ENCODE measurements at regions not wholly inside any gene's neighbourhood (a gene's known extent, or its start where the extent isn't known, plus 50 kb on each side); places are given as distances from the start of the nearest gene placed in this dataset.

- H3K36me3 Mint-ChIP-seq: no peaks in the 10 kb centered on the region
- no peaks in the 10 kb centered on the region for H3K27me3 Mint-ChIP-seq
- no peak for DNase-seq (ENCODE audit: low spot score)
- no peak overlapping the region for H3K27ac Mint-ChIP-seq
- ATAC-seq: no peak
- no peak overlapping the region for H3K4me3 Mint-ChIP-seq
- no peaks in the 10 kb centered on the region for H3K4me1 Mint-ChIP-seq (ENCODE audit: low read depth in 2 of 2)
- H3K9me3 Mint-ChIP-seq: peaks cover 9% of the 10 kb centered on the region
Observed at GRCh38 chr13:84466461-84466860, 584.2 kb upstream of the SLITRK1 start.

- Mint-ChIP-seq H3K9me3 (peaks cover 17% of the 10 kb centered on the region), H3K4me1 (ENCODE audit: low read depth in 2 of 2) (no peaks in the 10 kb centered on the region), H3K36me3 (no peaks in the 10 kb centered on the region), H3K4me3 (no peak overlapping the region), H3K27me3 (no peaks in the 10 kb centered on the region), H3K27ac (no peak overlapping the region)
- DNase-seq (ENCODE audit: low spot score) (no peak), ATAC-seq (no peak)
Observed at GRCh38 chr13:84460989-84461388, 578.7 kb upstream of the SLITRK1 start.

GRCh38 chr13:84455143-84455905 lies 573.0 kb upstream of the SLITRK1 start:
- H3K9me3 Mint-ChIP-seq: peaks cover 16% of the 10 kb centered on the region
- DNase-seq (ENCODE audit: low spot score): no peak
- no peak for ATAC-seq
- no peaks in the 10 kb centered on the region for H3K27me3 Mint-ChIP-seq
- H3K4me1 Mint-ChIP-seq (ENCODE audit: low read depth in 2 of 2): no peaks in the 10 kb centered on the region
- H3K4me3 Mint-ChIP-seq: no peak overlapping the region
- H3K27ac Mint-ChIP-seq: no peak overlapping the region
- H3K36me3 Mint-ChIP-seq: peaks cover 6% of the 10 kb centered on the region

- H3K27me3 Mint-ChIP-seq: no peaks in the 10 kb centered on the region
- ATAC-seq (peak in 1 of 2 donors; percentile 24), DNase-seq (ENCODE audit: low spot score) (no peak)
- H3K36me3 Mint-ChIP-seq: peaks cover 2% of the 10 kb centered on the region
- H3K4me3 Mint-ChIP-seq: no peak overlapping the region
- no peak overlapping the region for H3K27ac Mint-ChIP-seq
- no peaks in the 10 kb centered on the region for H3K4me1 Mint-ChIP-seq (ENCODE audit: low read depth in 2 of 2)
- peaks cover 14% of the 10 kb centered on the region for H3K9me3 Mint-ChIP-seq
Observed at GRCh38 chr13:84447640-84447978, 565.3 kb upstream of the SLITRK1 start.

- Mint-ChIP-seq H3K27me3 (no peaks in the 10 kb centered on the region), H3K27ac (no peak overlapping the region), H3K9me3 (peaks cover 12% of the 10 kb centered on the region), H3K4me3 (no peak overlapping the region), H3K4me1 (ENCODE audit: low read depth in 2 of 2) (no peaks in the 10 kb centered on the region), H3K36me3 (no peaks in the 10 kb centered on the region)
- ATAC-seq (no peak), DNase-seq (ENCODE audit: low spot score) (no peak)
Observed at GRCh38 chr13:84446972-84447639, 564.8 kb upstream of the SLITRK1 start.

- Mint-ChIP-seq H3K36me3 (no peaks in the 10 kb centered on the region), H3K27me3 (no peaks in the 10 kb centered on the region), H3K4me3 (no peak overlapping the region), H3K9me3 (peaks cover 10% of the 10 kb centered on the region), H3K4me1 (ENCODE audit: low read depth in 2 of 2) (no peaks in the 10 kb centered on the region), H3K27ac (no peak overlapping the region)
- ATAC-seq (no peak), DNase-seq (ENCODE audit: low spot score) (no peak)
Observed at GRCh38 chr13:84445776-84446175, 563.5 kb upstream of the SLITRK1 start.

GRCh38 chr13:84443463-84443862 lies 561.2 kb upstream of the SLITRK1 start:
- no peak overlapping the region for H3K4me3 Mint-ChIP-seq
- DNase-seq (ENCODE audit: low spot score) (no peak), ATAC-seq (no peak)
- H3K4me1 Mint-ChIP-seq (ENCODE audit: low read depth in 2 of 2): no peaks in the 10 kb centered on the region
- H3K27ac Mint-ChIP-seq: no peak overlapping the region
- H3K36me3 Mint-ChIP-seq: no peaks in the 10 kb centered on the region
- H3K27me3 Mint-ChIP-seq: no peaks in the 10 kb centered on the region
- H3K9me3 Mint-ChIP-seq: peaks cover 9% of the 10 kb centered on the region

GRCh38 chr13:84439108-84439507 lies 556.8 kb upstream of the SLITRK1 start:
- DNase-seq (ENCODE audit: low spot score) (no peak), ATAC-seq (no peak)
- Mint-ChIP-seq H3K36me3 (no peaks in the 10 kb centered on the region), H3K4me3 (no peak overlapping the region), H3K9me3 (peaks cover 5% of the 10 kb centered on the region), H3K27me3 (no peaks in the 10 kb centered on the region), H3K27ac (no peak overlapping the region), H3K4me1 (ENCODE audit: low read depth in 2 of 2) (no peaks in the 10 kb centered on the region)

GRCh38 chr13:84433024-84433423 lies 550.8 kb upstream of the SLITRK1 start:
- ATAC-seq (no peak), DNase-seq (ENCODE audit: low spot score) (no peak)
- Mint-ChIP-seq H3K27me3 (no peaks in the 10 kb centered on the region), H3K4me3 (no peak overlapping the region), H3K36me3 (no peaks in the 10 kb centered on the region), H3K4me1 (ENCODE audit: low read depth in 2 of 2) (no peaks in the 10 kb centered on the region), H3K27ac (no peak overlapping the region), H3K9me3 (peaks cover 3% of the 10 kb centered on the region)

- DNase-seq (ENCODE audit: low spot score): no peak
- H3K4me1 Mint-ChIP-seq (ENCODE audit: low read depth in 2 of 2): no peaks in the 10 kb centered on the region
- peaks cover 6% of the 10 kb centered on the region for H3K9me3 Mint-ChIP-seq
- no peak overlapping the region for H3K4me3 Mint-ChIP-seq
- no peaks in the 10 kb centered on the region for H3K27me3 Mint-ChIP-seq
- ATAC-seq: no peak
- H3K36me3 Mint-ChIP-seq: no peaks in the 10 kb centered on the region
- no peak overlapping the region for H3K27ac Mint-ChIP-seq
Observed at GRCh38 chr13:84431646-84432045, 549.4 kb upstream of the SLITRK1 start.

GRCh38 chr13:84430446-84430845 lies 548.2 kb upstream of the SLITRK1 start:
- ATAC-seq: no peak
- Mint-ChIP-seq H3K4me3 (no peak overlapping the region), H3K27me3 (no peaks in the 10 kb centered on the region), H3K27ac (no peak overlapping the region), H3K9me3 (peaks cover 6% of the 10 kb centered on the region), H3K4me1 (ENCODE audit: low read depth in 2 of 2) (no peaks in the 10 kb centered on the region), H3K36me3 (no peaks in the 10 kb centered on the region)
- DNase-seq (ENCODE audit: low spot score): no peak

- H3K4me3 Mint-ChIP-seq: no peak overlapping the region
Observed at GRCh38 chr13:84430015-84430414, 547.7 kb upstream of the SLITRK1 start.

GRCh38 chr13:84418041-84418440 lies 535.8 kb upstream of the SLITRK1 start:
- ATAC-seq: no peak
- Mint-ChIP-seq H3K27me3 (no peaks in the 10 kb centered on the region), H3K9me3 (peaks cover 23% of the 10 kb centered on the region), H3K4me3 (no peak overlapping the region), H3K27ac (no peak overlapping the region), H3K36me3 (no peaks in the 10 kb centered on the region), H3K4me1 (ENCODE audit: low read depth in 2 of 2) (no peaks in the 10 kb centered on the region)
- no peak for DNase-seq (ENCODE audit: low spot score)

More at GRCh38 chr13:84430015-84430414, 547.7 kb upstream of the SLITRK1 start:
- Mint-ChIP-seq H3K36me3 (no peaks in the 10 kb centered on the region), H3K27me3 (no peaks in the 10 kb centered on the region), H3K27ac (no peak overlapping the region), H3K9me3 (peaks cover 7% of the 10 kb centered on the region), H3K4me1 (ENCODE audit: low read depth in 2 of 2) (no peaks in the 10 kb centered on the region)
- ATAC-seq (no peak), DNase-seq (ENCODE audit: low spot score) (no peak)

GRCh38 chr13:84417416-84417815 lies 535.1 kb upstream of the SLITRK1 start:
- no peaks in the 10 kb centered on the region for H3K4me1 Mint-ChIP-seq (ENCODE audit: low read depth in 2 of 2)
- ATAC-seq: no peak

More at GRCh38 chr13:84417416-84417815, 535.1 kb upstream of the SLITRK1 start:
- Mint-ChIP-seq H3K9me3 (peaks cover 23% of the 10 kb centered on the region), H3K36me3 (no peaks in the 10 kb centered on the region), H3K27me3 (no peaks in the 10 kb centered on the region), H3K27ac (no peak overlapping the region), H3K4me3 (no peak overlapping the region)
- DNase-seq (ENCODE audit: low spot score): no peak
